Activated CD4-positive, alpha-beta memory T cell treated with anti-CD3 and anti-CD28 coated beads, Interleukin-2, amount 10 ng/mL, durations not matched to agents 7 days and 5 days (primary cell): ENCODE measurements at regions not wholly inside any gene's neighbourhood (a gene's known extent, or its start where the extent isn't known, plus 50 kb on each side); places are given as distances from the start of the nearest gene placed in this dataset.

Source experiments
- CTCF ChIA-PET: fragments of 350-600 bp; sonication (Branson Sonifier 250); formaldehyde crosslinking; loops from one replicate; lab custom pipeline; 2021; ENCODE audit warnings: antibody characterized with exemption, inconsistent platforms; lab: Charles Lee
- POLR2A ChIA-PET: fragments of 350-600 bp; sonication (Branson Sonifier 250); formaldehyde crosslinking; loops from one replicate; lab custom pipeline; 2021; ENCODE audit warnings: antibody characterized with exemption; lab: Charles Lee
- DNase-seq: peaks from one replicate; pipeline ENCODE4 v3.0.0-alpha.2; 2020
- H3K27ac Mint-ChIP-seq: one replicate; pipeline ENCODE4 v1.8.0; 2021; ENCODE audit warnings: mild to moderate bottlenecking, mixed read lengths
- H3K27me3 Mint-ChIP-seq: one replicate; pipeline ENCODE4 v1.8.0; 2021; ENCODE audit warnings: mixed read lengths
- H3K36me3 Mint-ChIP-seq: one replicate; pipeline ENCODE4 v1.8.0; 2021; ENCODE audit warnings: low read depth, mixed read lengths
- H3K4me1 Mint-ChIP-seq: one replicate; pipeline ENCODE4 v1.8.0; 2021; ENCODE audit warnings: mixed read lengths
- H3K4me3 Mint-ChIP-seq: one replicate; pipeline ENCODE4 v1.8.0; 2021; ENCODE audit warnings: mild to moderate bottlenecking, mixed read lengths
- H3K9me3 Mint-ChIP-seq: one replicate; pipeline ENCODE4 v1.8.0; 2021; ENCODE audit warnings: mixed read lengths

DNA sequence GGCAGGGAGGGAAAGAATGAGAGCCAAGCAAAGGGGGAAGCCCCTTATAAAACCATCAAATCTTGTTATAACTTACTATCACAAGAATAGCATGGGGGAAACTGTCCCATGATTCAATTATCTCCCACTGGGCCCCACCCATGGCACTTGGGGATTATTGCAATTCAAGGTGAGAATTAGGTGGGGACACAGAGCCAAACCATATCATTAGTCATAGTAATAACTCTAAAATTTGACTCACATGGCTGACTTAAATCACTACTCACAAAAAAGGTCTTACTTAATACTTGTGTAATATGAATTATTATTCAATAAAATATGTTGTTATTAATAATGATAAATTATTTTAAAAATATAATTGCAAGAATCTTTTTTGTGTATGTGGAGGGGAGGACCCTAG is 178.1 kb upstream of the TCF21 start:
- ChIA-PET POLR2A (no interaction called here), CTCF (no interaction called here)
- Mint-ChIP-seq H3K9me3 (no peaks in the 10 kb centered on the region), H3K4me3 (no peak overlapping the region), H3K36me3 (no peaks in the 10 kb centered on the region), H3K27me3 (peaks cover 2% of the 10 kb centered on the region), H3K4me1 (peaks cover 14% of the 10 kb centered on the region), H3K27ac (no peak overlapping the region)
- DNase-seq = no peak

DNA sequence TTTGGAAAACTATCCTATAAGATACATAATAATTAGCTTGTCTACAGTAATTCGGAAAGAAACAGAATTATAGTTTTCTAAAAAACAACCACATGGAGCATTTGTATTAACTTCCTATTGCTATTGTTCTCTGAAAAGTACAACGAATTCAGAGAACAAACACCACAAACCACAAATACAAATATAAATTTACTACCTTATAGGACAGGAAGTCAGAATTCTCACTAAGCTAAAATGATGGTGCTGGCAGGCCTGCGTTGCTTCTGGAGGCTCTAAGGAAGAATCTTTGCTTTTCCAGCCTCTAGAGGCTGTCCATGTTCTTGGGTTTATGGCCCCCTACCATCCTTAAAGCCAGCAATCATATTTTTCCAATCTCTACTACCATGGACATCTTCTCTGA is 173.6 kb upstream of the TCF21 start:
- no peak overlapping the region for H3K4me3 Mint-ChIP-seq
- DNase-seq = no peak
- POLR2A ChIA-PET = no interaction called here
- H3K9me3 Mint-ChIP-seq = no peaks in the 10 kb centered on the region
- H3K4me1 Mint-ChIP-seq = peaks cover 8% of the 10 kb centered on the region
- no peaks in the 10 kb centered on the region for H3K36me3 Mint-ChIP-seq
- peaks cover 8% of the 10 kb centered on the region for H3K27me3 Mint-ChIP-seq
- H3K27ac Mint-ChIP-seq = no peak overlapping the region
- CTCF ChIA-PET = no interaction called here

DNA sequence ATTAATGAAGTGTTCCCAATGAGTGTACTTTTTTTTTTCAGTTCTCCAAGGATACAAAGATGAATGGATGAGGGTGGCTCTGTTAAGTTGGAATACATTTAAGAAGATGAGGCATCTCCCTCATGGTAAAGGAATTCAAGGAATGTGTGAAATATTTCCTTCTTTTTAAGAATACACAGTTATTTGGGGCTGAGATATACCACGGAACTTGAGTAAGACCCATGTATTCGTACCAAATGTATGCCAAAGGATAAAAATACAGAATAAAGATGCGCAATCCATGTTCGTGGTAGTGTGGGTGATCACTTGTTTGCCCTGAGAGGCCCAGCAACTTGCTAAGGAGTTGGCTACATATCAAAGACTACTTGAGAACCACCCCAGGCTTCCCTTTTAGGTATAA is 164.2 kb upstream of the TCF21 start:
- ChIA-PET POLR2A (no interaction called here), CTCF (no interaction called here)
- Mint-ChIP-seq H3K4me1 (no peaks in the 10 kb centered on the region), H3K4me3 (no peak overlapping the region), H3K9me3 (no peaks in the 10 kb centered on the region), H3K27me3 (peaks cover 4% of the 10 kb centered on the region), H3K36me3 (no peaks in the 10 kb centered on the region), H3K27ac (no peak overlapping the region)
- no peak for DNase-seq

DNA sequence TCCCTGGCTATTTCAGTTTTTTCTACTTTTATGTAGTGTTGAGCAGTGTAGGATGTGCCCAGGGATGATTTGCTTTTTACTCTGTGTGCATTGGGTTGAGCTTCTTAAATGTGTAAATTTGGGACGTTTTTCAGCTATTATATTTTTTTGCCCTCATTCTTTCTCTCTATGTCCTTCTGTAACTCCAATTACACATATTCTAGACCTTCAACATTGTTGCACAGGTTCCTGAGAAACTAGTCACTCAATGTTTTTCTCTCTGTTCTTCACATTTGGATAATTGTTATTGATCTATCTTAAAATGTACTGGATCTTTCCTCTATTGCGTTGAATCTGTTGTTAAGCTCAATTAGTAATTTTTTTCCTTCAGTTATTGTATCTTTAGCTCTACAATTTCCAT is 162.7 kb upstream of the TCF21 start:
- ChIA-PET CTCF (no interaction called here), POLR2A (no interaction called here)
- no peak for DNase-seq
- H3K27me3 Mint-ChIP-seq = no peaks in the 10 kb centered on the region
- no peaks in the 10 kb centered on the region for H3K9me3 Mint-ChIP-seq
- H3K36me3 Mint-ChIP-seq = no peaks in the 10 kb centered on the region
- no peak overlapping the region for H3K4me3 Mint-ChIP-seq
- no peak overlapping the region for H3K27ac Mint-ChIP-seq
- no peaks in the 10 kb centered on the region for H3K4me1 Mint-ChIP-seq

DNA sequence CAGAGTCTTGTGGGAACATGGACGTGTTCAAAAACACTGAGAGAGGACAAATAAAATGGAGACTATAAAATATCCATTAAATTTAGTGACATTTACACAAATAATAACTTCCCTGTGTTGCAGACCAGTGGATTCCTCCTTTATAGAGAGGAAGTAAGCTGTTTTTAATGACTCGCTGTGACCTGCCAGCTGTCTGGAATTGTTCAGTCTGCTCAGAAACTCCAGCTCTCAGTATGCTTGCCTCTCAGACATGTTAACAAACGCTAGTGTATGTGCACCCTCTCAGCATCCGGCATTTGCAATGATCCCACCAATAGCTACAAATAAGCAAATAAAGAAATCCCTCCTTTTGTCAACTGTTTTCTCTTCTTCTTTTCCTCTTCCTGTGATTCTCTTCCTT is 158.0 kb upstream of the TCF21 start:
- ChIA-PET POLR2A (no interaction called here), CTCF (no interaction called here)
- DNase-seq = no peak
- Mint-ChIP-seq H3K4me3 (no peak overlapping the region), H3K9me3 (no peaks in the 10 kb centered on the region), H3K4me1 (no peaks in the 10 kb centered on the region), H3K36me3 (no peaks in the 10 kb centered on the region), H3K27ac (no peak overlapping the region), H3K27me3 (no peaks in the 10 kb centered on the region)

DNA sequence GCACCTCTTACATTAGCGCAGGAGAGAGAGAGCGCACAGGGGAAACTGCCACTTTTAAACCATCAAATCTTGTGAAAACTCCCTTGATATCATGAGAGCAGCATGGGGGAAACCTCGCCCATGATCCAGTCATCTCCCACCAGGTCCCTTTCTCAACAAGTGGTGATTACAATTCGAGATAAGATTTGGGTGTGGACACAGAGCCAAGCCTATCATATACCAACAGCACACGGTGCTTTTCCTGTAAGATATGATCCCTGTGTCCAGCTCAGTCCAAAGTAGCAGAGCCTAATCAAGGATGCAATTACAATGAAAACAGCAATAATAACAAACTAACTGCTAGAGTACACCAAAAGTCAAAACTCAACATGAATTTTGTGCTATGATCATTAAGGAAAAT is 148.7 kb upstream of the TCF21 start:
- DNase-seq = no peak
- CTCF ChIA-PET = no interaction called here
- H3K9me3 Mint-ChIP-seq = no peaks in the 10 kb centered on the region
- no peak overlapping the region for H3K4me3 Mint-ChIP-seq
- H3K4me1 Mint-ChIP-seq = no peaks in the 10 kb centered on the region
- no peaks in the 10 kb centered on the region for H3K36me3 Mint-ChIP-seq
- POLR2A ChIA-PET = no interaction called here
- H3K27ac Mint-ChIP-seq = no peak overlapping the region
- H3K27me3 Mint-ChIP-seq = no peaks in the 10 kb centered on the region

DNA sequence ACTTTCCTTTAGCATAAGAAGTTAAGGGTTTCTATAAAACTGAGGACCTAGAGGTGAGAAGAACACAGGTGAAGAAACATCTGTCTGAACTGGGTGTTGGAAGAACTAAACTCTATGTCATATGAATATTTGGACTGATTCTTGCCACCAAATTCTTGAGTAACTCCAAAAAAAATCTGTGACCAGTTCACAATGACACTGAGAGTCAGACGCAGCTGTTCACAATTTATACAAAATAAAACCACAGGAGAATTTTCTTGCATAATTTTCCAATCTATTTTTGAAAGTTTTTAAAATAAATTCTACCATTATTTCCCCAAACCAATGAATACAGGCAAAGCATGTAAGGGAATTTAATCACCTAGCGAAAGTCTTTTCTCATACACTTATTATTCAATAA is 148.1 kb upstream of the TCF21 start:
- no peak overlapping the region for H3K27ac Mint-ChIP-seq
- no peaks in the 10 kb centered on the region for H3K4me1 Mint-ChIP-seq
- no peak for DNase-seq
- H3K4me3 Mint-ChIP-seq = no peak overlapping the region
- CTCF ChIA-PET = no interaction called here
- H3K36me3 Mint-ChIP-seq = no peaks in the 10 kb centered on the region
- no peaks in the 10 kb centered on the region for H3K27me3 Mint-ChIP-seq
- POLR2A ChIA-PET = no interaction called here
- H3K9me3 Mint-ChIP-seq = no peaks in the 10 kb centered on the region

DNA sequence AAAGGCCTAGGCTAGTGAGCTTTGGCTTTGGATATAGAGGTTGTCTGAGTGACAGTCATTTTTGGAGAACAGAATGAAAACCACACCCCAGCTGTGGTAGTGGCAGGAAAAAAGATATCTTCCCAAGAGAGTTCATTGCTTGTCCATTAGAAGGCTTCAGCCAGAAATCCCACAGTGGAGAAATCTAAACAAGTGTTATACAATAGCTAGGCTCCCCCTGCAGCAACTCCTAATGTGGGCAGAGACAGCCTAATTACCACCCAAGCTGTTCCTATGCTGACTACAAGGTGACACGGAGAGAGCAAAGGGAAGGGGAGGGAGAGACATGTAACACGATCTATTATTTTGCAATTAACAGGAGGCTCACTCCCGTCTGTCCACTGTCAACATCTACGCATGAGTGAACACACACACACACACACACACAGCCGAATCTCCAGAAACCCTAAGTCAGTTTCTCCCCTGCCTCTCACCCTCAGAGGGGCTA is 147.5 kb upstream of the TCF21 start:
- H3K4me1 Mint-ChIP-seq = no peaks in the 10 kb centered on the region
- no peak overlapping the region for H3K27ac Mint-ChIP-seq
- H3K4me3 Mint-ChIP-seq = no peak overlapping the region
- DNase-seq = no peak
- no peaks in the 10 kb centered on the region for H3K9me3 Mint-ChIP-seq
- ChIA-PET POLR2A (no interaction called here), CTCF (no interaction called here)
- H3K27me3 Mint-ChIP-seq = no peaks in the 10 kb centered on the region
- H3K36me3 Mint-ChIP-seq = no peaks in the 10 kb centered on the region

DNA sequence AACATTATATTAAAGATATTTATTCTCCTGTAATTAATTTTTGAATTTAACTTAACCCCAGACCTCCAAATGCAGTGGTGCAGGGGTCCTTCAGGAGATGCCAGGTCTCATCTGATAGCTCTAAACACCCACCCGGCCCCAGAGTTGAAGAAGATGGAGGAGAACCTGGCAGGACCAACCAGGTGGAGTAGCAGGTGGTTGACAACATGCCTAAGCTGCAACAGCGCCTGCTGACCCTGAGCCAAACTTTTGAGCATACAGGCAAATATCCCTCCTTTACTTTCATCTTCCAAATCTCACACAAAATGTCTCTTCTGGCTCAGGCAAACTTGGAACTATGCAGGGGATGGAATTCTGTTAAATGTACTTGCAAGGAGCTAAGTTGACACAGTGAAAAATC is 145.3 kb upstream of the TCF21 start:
- H3K4me3 Mint-ChIP-seq = no peak overlapping the region
- no peaks in the 10 kb centered on the region for H3K9me3 Mint-ChIP-seq
- no peaks in the 10 kb centered on the region for H3K4me1 Mint-ChIP-seq
- CTCF ChIA-PET = no interaction called here
- no peak for DNase-seq
- H3K27me3 Mint-ChIP-seq = no peaks in the 10 kb centered on the region
- POLR2A ChIA-PET = no interaction called here
- H3K36me3 Mint-ChIP-seq = no peaks in the 10 kb centered on the region
- no peak overlapping the region for H3K27ac Mint-ChIP-seq

DNA sequence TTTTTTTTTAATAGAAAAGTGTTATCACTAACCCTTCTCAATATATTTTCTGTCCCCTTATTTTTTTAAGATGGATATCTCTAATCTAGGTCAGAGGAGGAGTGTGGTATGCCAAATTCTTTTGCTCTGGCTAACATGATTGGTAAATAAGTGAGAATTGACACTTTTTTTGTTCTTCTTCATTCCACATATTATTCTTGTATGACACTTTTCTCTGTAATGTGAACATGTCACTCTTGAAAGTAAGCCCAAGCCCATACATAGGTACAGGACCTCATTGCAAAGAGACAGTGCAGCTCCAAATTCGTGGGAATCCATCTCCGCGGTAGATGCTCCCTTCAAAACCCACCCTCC is 142.5 kb upstream of the TCF21 start:
- no peaks in the 10 kb centered on the region for H3K9me3 Mint-ChIP-seq
- no peak for DNase-seq
- no peaks in the 10 kb centered on the region for H3K36me3 Mint-ChIP-seq
- CTCF ChIA-PET = interaction anchor here (0.8 kb wide), 1 partner anchor 177 kb away, joined by 3 read pairs; no protein-coding TSS in a partner anchor
- peaks cover under 1% of the 10 kb centered on the region for H3K27me3 Mint-ChIP-seq
- no peak overlapping the region for H3K27ac Mint-ChIP-seq
- POLR2A ChIA-PET = no interaction called here
- no peak overlapping the region for H3K4me3 Mint-ChIP-seq
- H3K4me1 Mint-ChIP-seq = no peaks in the 10 kb centered on the region

DNA sequence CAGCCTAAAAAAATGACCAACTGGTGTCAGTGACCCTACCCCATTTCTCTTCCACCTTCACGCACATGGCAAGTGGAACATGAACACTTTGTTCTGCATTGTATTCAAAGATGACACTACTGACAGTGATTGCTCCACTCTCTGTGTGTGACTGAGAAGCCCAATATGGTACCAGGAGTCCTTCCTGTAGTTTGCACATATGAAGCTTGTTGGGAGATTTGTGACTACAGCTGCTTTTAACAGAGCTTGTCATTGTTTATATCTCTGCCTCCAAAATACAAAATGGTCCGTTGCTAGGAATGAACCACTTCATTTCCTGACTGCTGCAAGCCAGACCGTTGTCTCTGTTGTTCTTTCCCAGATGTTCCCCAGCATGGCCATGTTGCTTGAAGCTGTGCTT is 140.3 kb upstream of the TCF21 start:
- no peak for DNase-seq
- ChIA-PET CTCF (no interaction called here), POLR2A (no interaction called here)
- no peak overlapping the region for H3K27ac Mint-ChIP-seq
- peaks cover 2% of the 10 kb centered on the region for H3K27me3 Mint-ChIP-seq
- H3K9me3 Mint-ChIP-seq = no peaks in the 10 kb centered on the region
- no peak overlapping the region for H3K4me3 Mint-ChIP-seq
- no peaks in the 10 kb centered on the region for H3K4me1 Mint-ChIP-seq
- H3K36me3 Mint-ChIP-seq = no peaks in the 10 kb centered on the region

DNA sequence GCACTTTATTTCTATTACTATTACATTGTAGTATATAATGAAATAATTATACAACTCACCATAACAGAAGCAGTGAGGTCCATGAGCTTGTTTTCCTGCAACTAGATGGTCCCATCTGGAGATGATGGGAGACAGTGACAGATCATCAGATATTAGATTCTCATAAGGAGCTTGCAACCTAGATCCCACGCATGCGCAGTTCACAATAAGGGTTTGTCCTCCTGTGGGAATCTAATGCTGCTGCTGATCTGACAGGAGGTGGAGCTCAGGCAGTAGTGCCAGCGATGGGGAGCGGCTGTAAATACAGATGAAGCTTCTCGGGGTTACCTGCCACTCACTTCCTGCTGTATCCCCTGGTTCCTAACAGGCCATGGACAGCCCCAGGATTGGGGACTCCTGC is 139.5 kb upstream of the TCF21 start:
- CTCF ChIA-PET = no interaction called here
- H3K27ac Mint-ChIP-seq = no peak overlapping the region
- peaks cover 2% of the 10 kb centered on the region for H3K27me3 Mint-ChIP-seq
- no peaks in the 10 kb centered on the region for H3K4me1 Mint-ChIP-seq
- H3K9me3 Mint-ChIP-seq = no peaks in the 10 kb centered on the region
- DNase-seq = no peak
- H3K4me3 Mint-ChIP-seq = no peak overlapping the region
- POLR2A ChIA-PET = no interaction called here
- H3K36me3 Mint-ChIP-seq = no peaks in the 10 kb centered on the region

DNA sequence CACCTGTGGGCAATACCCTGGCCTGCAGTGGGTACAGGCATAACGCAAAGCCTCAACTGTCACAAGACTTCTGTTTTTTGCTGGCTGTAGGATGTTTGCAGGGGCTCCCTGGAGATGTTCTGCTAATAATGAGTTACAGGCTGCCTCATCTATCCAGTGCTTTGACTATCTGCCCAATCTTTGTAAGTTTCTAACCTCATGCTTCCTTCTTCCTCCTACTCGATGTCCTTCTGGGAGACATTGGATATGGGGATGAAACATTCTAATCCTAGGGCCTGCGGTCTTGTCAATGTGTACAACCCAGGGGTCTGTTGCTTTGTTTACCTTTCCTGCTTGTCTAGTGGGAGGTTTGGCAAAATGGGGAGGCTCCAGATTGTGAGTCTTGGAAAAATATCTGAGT is 136.8 kb upstream of the TCF21 start:
- Mint-ChIP-seq H3K4me1 (no peaks in the 10 kb centered on the region), H3K27me3 (peaks cover 2% of the 10 kb centered on the region), H3K4me3 (no peak overlapping the region), H3K36me3 (no peaks in the 10 kb centered on the region), H3K27ac (no peak overlapping the region), H3K9me3 (no peaks in the 10 kb centered on the region)
- DNase-seq = no peak
- ChIA-PET POLR2A (no interaction called here), CTCF (no interaction called here)

DNA sequence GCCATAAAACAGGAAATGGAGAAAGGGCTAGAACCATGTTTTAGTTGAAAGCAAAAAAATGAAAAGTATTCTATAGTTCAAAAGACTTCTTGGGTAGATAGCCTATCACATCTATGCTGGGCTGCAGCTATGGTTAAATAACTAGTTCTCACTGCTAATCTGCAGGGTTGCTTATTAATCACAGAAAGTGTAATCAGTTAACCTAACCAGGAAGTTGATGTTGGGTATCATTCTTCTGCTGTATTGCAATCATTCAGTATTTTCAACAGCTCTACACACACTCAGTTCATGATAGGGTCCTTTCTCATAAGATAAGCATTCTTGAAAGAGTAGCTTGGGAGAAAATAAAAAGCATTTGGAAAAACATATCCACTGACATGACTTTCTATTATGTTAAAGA is 135.2 kb upstream of the TCF21 start:
- H3K4me1 Mint-ChIP-seq = no peaks in the 10 kb centered on the region

DNA sequence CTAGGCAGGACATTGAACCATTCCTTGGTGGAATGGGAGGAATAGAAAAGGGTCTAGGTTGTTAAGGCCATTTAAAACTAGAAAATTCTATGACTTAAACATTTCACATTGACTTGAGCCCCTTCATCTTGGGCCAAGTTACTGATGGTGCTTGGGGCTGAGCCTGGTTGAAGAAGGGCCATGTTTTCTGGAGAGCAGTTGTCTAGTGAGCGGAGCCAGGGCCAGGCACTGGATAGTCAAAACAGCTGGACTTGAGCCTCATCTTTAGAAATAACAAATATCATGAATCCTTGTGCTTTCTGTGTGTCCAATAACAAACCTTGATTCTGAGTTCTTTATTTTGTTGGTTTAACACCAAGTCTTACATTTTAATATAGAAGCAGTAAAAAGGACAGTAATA is 134.6 kb upstream of the TCF21 start:
- H3K27me3 Mint-ChIP-seq = peaks cover 2% of the 10 kb centered on the region
- H3K9me3 Mint-ChIP-seq = no peaks in the 10 kb centered on the region
- POLR2A ChIA-PET = no interaction called here
- no peaks in the 10 kb centered on the region for H3K4me1 Mint-ChIP-seq
- no peak overlapping the region for H3K27ac Mint-ChIP-seq
- H3K36me3 Mint-ChIP-seq = no peaks in the 10 kb centered on the region
- DNase-seq = no peak
- CTCF ChIA-PET = no interaction called here
- H3K4me3 Mint-ChIP-seq = no peak overlapping the region

More for the DNA sequence above, 135.2 kb upstream of the TCF21 start:
- Mint-ChIP-seq H3K9me3 (no peaks in the 10 kb centered on the region), H3K27me3 (peaks cover 2% of the 10 kb centered on the region), H3K27ac (no peak overlapping the region), H3K4me3 (no peak overlapping the region), H3K36me3 (no peaks in the 10 kb centered on the region)
- ChIA-PET POLR2A (no interaction called here), CTCF (no interaction called here)
- no peak for DNase-seq
